GM12872 (cell line): ENCODE measurements at regions not wholly inside any gene's neighbourhood (a gene's known extent, or its start where the extent isn't known, plus 50 kb on each side); places are given as distances from the start of the nearest gene placed in this dataset.

Experiments used
- CTCF ChIP-seq: IDR thresholded peaks from 3 replicates; pipeline ENCODE4 v1.5.1; 2011; ENCODE audit warnings: low read depth, mild to moderate bottlenecking, low read length, moderate library complexity; ENCODE audit not compliant: insufficient read depth

- no peak for TF ChIP-seq CTCF
Measured at GRCh38 chr2:30380824-30381223, 66.2 kb upstream of the LCLAT1 start.

GRCh38 chr2:30382162-30382783, 64.8 kb upstream of the LCLAT1 start:
- no peak for TF ChIP-seq CTCF

- TF ChIP-seq CTCF: no peak
Measured at GRCh38 chr2:30382995-30383394, 64.1 kb upstream of the LCLAT1 start.

- no peak for TF ChIP-seq CTCF
Measured at GRCh38 chr2:30385327-30385726, 61.7 kb upstream of the LCLAT1 start.

GRCh38 chr2:30392097-30392496, 54.9 kb upstream of the LCLAT1 start:
- TF ChIP-seq CTCF: no peak

GRCh38 chr2:30393510-30393909, 53.5 kb upstream of the LCLAT1 start:
- no peak for TF ChIP-seq CTCF

- no peak for TF ChIP-seq CTCF
Measured at GRCh38 chr2:30394096-30394495, 53.0 kb upstream of the LCLAT1 start.
